ENCODE measurements at regions not wholly inside any gene's neighbourhood (a gene's known extent, or its start where the extent isn't known, plus 50 kb on each side); places are given as distances from the start of the nearest gene placed in this dataset.

DNA sequence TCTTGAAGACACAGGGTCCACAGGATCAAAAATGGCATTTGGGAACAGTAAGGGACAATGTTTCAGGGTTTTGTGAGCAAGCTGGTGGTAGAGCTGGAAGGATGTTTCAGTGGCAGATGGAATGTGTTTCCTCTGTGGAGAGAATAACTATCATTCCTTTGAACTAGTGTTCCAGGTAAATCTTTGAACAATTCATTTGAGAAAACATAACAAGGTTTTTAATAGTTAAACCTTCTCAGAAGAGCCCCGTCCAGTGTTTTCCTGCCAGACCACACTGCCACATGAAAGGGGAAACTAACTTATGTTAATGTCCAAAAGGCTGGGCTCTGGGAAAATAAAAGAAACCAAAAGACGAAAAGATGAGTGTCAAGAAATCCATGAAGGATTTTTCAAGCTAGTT lies 207.0 kb upstream of the ZNF462 start:
- POLR2A ChIA-PET, result no interaction called here

DNA sequence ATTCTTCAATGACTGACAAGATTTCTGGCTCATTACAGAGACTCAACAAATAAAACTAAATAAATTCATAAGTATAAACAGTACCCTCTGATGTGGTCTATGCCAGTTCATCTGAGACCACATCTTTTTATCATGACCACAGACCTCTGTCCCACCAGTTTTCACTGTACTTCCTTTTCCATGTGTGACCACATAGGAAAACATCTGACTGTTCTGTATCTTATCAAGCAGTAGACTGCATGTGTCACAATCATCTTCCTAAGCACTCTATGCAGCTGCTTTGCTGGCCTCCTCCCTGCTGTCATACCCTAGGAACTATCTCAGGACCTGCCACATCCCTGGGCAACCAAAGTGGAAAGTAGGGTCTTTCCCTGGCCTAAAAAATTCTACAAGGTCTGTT lies 205.0 kb upstream of the ZNF462 start:
- H3K9me3 Mint-ChIP-seq, result no peaks in the 10 kb centered on the region
- H3K4me3 Mint-ChIP-seq, result no peak overlapping the region
- ChIA-PET CTCF (no interaction called here), POLR2A (no interaction called here)
- no peak for DNase-seq
- H3K36me3 Mint-ChIP-seq (ENCODE audit: low read depth), result no peaks in the 10 kb centered on the region
- no peaks in the 10 kb centered on the region for H3K4me1 Mint-ChIP-seq
- H3K27ac Mint-ChIP-seq, result no peak overlapping the region
- H3K27me3 Mint-ChIP-seq, result no peaks in the 10 kb centered on the region

More for the DNA sequence above, 207.0 kb upstream of the ZNF462 start:
- Mint-ChIP-seq H3K36me3 (ENCODE audit: low read depth) (no peaks in the 10 kb centered on the region), H3K27me3 (no peaks in the 10 kb centered on the region), H3K4me3 (no peak overlapping the region), H3K4me1 (no peaks in the 10 kb centered on the region), H3K9me3 (no peaks in the 10 kb centered on the region), H3K27ac (no peak overlapping the region)
- no peak for DNase-seq
- CTCF ChIA-PET, result no interaction called here

- Mint-ChIP-seq H3K36me3 (ENCODE audit: low read depth) (no peaks in the 10 kb centered on the region), H3K9me3 (no peaks in the 10 kb centered on the region), H3K27me3 (no peaks in the 10 kb centered on the region), H3K27ac (no peak overlapping the region), H3K4me3 (no peak overlapping the region), H3K4me1 (no peaks in the 10 kb centered on the region)
- no peak for DNase-seq
- ChIA-PET CTCF (interaction anchor here (1.2 kb wide), 1 partner anchor 8 kb away, joined by 3 read pairs; no protein-coding TSS in a partner anchor), POLR2A (no interaction called here)
These were observed 194.4 kb upstream of the ZNF462 start for GRCh38 chr9:106668534-106668933.

- no peaks in the 10 kb centered on the region for H3K36me3 Mint-ChIP-seq (ENCODE audit: low read depth)
- DNase-seq, result no peak
- no peaks in the 10 kb centered on the region for H3K27me3 Mint-ChIP-seq
- CTCF ChIA-PET, result no interaction called here
- POLR2A ChIA-PET, result no interaction called here
- no peaks in the 10 kb centered on the region for H3K4me1 Mint-ChIP-seq
- H3K27ac Mint-ChIP-seq, result no peak overlapping the region
- no peaks in the 10 kb centered on the region for H3K9me3 Mint-ChIP-seq
- no peak overlapping the region for H3K4me3 Mint-ChIP-seq
These were observed 193.1 kb upstream of the ZNF462 start for GRCh38 chr9:106669835-106670234.

DNA sequence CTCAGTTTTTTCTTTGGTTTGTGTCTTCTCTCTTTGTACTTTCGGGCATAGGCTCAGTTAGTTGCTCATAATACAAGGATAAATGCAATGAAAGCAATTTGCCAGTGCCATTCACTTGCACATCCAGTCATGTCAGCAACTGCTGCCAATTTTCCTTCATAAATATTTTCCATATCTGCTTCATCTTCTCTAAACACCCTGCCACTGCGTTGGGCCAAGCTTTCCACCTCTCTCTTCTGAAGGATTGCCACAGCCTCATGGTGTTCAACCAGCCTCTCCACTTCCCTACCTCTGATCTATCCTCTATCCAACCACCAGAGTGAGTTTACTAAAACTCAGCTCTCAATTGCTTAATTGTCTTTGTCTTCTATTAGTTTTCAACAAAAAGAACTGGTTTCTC lies 192.5 kb upstream of the ZNF462 start:
- no peaks in the 10 kb centered on the region for H3K36me3 Mint-ChIP-seq (ENCODE audit: low read depth)
- H3K27ac Mint-ChIP-seq, result no peak overlapping the region
- DNase-seq, result no peak
- no peaks in the 10 kb centered on the region for H3K9me3 Mint-ChIP-seq
- H3K27me3 Mint-ChIP-seq, result no peaks in the 10 kb centered on the region
- no peak overlapping the region for H3K4me3 Mint-ChIP-seq
- POLR2A ChIA-PET, result no interaction called here
- H3K4me1 Mint-ChIP-seq, result no peaks in the 10 kb centered on the region
- CTCF ChIA-PET, result no interaction called here

DNA sequence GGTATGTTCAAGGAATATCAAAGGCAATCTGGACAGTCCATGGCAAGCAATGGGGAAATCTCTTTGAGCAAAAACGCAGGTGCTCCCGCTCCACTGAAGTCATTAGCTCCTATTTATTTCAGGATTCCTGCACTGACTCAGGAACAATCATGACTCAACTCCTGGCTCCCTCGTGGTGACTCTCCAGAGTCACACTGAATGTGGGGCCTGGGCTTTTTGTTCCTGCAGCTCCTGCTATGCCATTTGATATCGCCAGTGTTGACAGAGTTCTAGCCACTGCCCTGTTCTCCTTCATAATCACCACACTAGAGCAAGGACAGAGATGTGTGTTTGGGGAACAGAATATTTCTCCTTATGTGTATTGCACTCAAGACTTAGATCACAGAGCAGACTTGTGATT lies 187.2 kb upstream of the ZNF462 start:
- H3K4me3 Mint-ChIP-seq, result no peak overlapping the region
- H3K27me3 Mint-ChIP-seq, result no peaks in the 10 kb centered on the region
- H3K36me3 Mint-ChIP-seq (ENCODE audit: low read depth), result no peaks in the 10 kb centered on the region
- ChIA-PET POLR2A (no interaction called here), CTCF (no interaction called here)
- H3K9me3 Mint-ChIP-seq, result no peaks in the 10 kb centered on the region
- H3K4me1 Mint-ChIP-seq, result no peaks in the 10 kb centered on the region
- H3K27ac Mint-ChIP-seq, result no peak overlapping the region
- DNase-seq, result no peak

DNA sequence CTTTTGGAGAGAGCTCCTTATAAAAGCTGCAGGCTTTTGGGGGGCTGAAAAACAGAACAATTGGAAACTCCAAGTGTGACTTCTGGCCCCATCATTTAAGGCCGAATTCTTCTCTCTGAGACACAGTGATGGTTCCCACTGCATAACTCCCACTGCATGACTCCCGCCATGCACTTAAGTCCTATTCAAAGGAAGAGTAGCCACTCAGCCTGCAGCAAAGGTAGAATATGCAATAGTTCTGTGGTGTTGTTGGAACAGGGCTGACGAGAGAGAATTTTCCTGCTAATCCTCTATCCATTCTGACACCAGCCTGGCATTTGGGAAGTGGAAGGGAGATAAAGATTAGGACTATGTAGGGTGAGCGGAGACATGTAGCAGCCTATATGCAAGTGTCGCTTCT lies 185.6 kb upstream of the ZNF462 start:
- H3K4me3 Mint-ChIP-seq, result no peak overlapping the region
- no peaks in the 10 kb centered on the region for H3K4me1 Mint-ChIP-seq
- no peaks in the 10 kb centered on the region for H3K27me3 Mint-ChIP-seq
- H3K27ac Mint-ChIP-seq, result no peak overlapping the region
- DNase-seq, result no peak
- H3K9me3 Mint-ChIP-seq, result no peaks in the 10 kb centered on the region
- no peaks in the 10 kb centered on the region for H3K36me3 Mint-ChIP-seq (ENCODE audit: low read depth)
- POLR2A ChIA-PET, result no interaction called here
- CTCF ChIA-PET, result interaction anchor here (1.3 kb wide), 1 partner anchor 9 kb away, joined by 3 read pairs; no protein-coding TSS in a partner anchor

GRCh38 chr9:106677830-106678229 lies 185.1 kb upstream of the ZNF462 start:
- Mint-ChIP-seq H3K27me3 (no peaks in the 10 kb centered on the region), H3K4me3 (no peak overlapping the region), H3K9me3 (no peaks in the 10 kb centered on the region), H3K27ac (no peak overlapping the region), H3K36me3 (ENCODE audit: low read depth) (no peaks in the 10 kb centered on the region), H3K4me1 (no peaks in the 10 kb centered on the region)
- POLR2A ChIA-PET, result no interaction called here
- CTCF ChIA-PET, result no interaction called here
- no peak for DNase-seq

DNA sequence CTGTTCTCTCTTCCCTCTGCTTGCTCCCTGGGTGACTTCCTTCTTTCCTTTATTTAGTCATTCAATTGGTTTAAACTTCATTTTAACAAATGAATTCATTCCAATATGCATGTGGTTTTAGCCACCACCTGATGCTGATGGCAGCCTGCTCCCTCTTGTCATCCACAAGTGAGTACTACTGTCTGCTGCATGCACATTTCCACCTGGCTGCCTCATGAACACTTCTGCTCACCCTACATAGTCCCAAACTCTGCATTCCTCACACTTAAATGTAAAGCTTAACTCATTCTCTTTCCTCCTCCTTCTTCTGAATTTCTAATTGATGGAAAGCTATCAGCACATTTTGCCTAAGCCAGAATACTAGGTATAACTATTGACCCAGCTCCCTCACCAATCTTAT lies 184.7 kb upstream of the ZNF462 start:
- Mint-ChIP-seq H3K36me3 (ENCODE audit: low read depth) (no peaks in the 10 kb centered on the region), H3K4me3 (no peak overlapping the region), H3K9me3 (no peaks in the 10 kb centered on the region), H3K4me1 (no peaks in the 10 kb centered on the region), H3K27me3 (no peaks in the 10 kb centered on the region), H3K27ac (no peak overlapping the region)
- ChIA-PET POLR2A (no interaction called here), CTCF (no interaction called here)
- no peak for DNase-seq

DNA sequence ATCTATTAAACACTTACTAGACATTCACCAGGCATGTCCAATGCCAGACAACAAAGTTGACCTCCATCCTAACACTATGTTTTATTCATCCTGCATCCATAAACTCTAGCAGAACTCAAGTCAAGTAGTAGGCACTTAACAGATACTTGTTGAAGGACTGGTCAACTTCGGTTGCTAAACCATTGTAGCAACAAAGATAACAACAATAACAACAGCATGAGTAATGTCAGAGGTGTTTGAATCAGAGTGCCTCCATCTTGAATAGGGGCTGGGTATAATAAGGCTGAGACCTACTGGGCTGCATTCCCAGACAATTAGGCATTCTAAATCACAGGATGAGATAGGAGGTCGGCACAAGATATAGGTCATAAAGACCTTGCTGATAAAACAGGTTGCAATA lies 180.5 kb upstream of the ZNF462 start:
- POLR2A ChIA-PET, result no interaction called here
- H3K27me3 Mint-ChIP-seq, result no peaks in the 10 kb centered on the region
- H3K27ac Mint-ChIP-seq, result no peak overlapping the region
- no peak for DNase-seq
- no peaks in the 10 kb centered on the region for H3K36me3 Mint-ChIP-seq (ENCODE audit: low read depth)
- H3K4me3 Mint-ChIP-seq, result no peak overlapping the region
- no peaks in the 10 kb centered on the region for H3K9me3 Mint-ChIP-seq
- H3K4me1 Mint-ChIP-seq, result no peaks in the 10 kb centered on the region
- CTCF ChIA-PET, result no interaction called here

DNA sequence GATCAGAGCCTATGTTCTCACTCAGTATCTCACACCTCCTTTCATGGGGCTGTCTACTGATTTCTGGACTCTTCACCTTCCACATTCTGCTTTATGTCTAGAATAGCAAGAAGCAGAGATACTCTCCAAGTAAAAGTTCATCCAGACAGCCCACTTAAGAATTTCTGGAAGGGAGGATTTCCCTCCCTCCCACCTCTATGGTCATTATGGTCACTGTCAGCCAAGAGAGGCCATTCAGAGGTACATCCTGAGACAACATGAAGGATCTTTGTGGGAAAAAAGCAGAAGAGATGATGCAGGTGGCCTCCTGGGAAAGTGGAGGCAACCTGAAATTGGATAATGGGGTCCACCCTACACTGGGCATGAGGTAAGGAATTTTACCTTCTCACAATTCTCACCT lies 179.5 kb upstream of the ZNF462 start:
- H3K9me3 Mint-ChIP-seq, result no peaks in the 10 kb centered on the region
- ChIA-PET CTCF (no interaction called here), POLR2A (no interaction called here)
- H3K27ac Mint-ChIP-seq, result no peak overlapping the region
- no peak overlapping the region for H3K4me3 Mint-ChIP-seq
- no peaks in the 10 kb centered on the region for H3K36me3 Mint-ChIP-seq (ENCODE audit: low read depth)
- no peaks in the 10 kb centered on the region for H3K4me1 Mint-ChIP-seq
- H3K27me3 Mint-ChIP-seq, result no peaks in the 10 kb centered on the region
- no peak for DNase-seq

GRCh38 chr9:106684940-106685695 lies 177.8 kb upstream of the ZNF462 start:
- no peaks in the 10 kb centered on the region for H3K9me3 Mint-ChIP-seq
- ChIA-PET POLR2A (no interaction called here), CTCF (no interaction called here)
- no peak overlapping the region for H3K4me3 Mint-ChIP-seq
- no peaks in the 10 kb centered on the region for H3K4me1 Mint-ChIP-seq
- no peak overlapping the region for H3K27ac Mint-ChIP-seq
- no peaks in the 10 kb centered on the region for H3K27me3 Mint-ChIP-seq
- DNase-seq, result no peak
- H3K36me3 Mint-ChIP-seq (ENCODE audit: low read depth), result no peaks in the 10 kb centered on the region

- CTCF ChIA-PET, result no interaction called here
- Mint-ChIP-seq H3K4me3 (no peak overlapping the region), H3K27ac (no peak overlapping the region), H3K36me3 (ENCODE audit: low read depth) (no peaks in the 10 kb centered on the region), H3K4me1 (no peaks in the 10 kb centered on the region), H3K9me3 (no peaks in the 10 kb centered on the region), H3K27me3 (no peaks in the 10 kb centered on the region)
- POLR2A ChIA-PET, result no interaction called here
- DNase-seq, result no peak
These were observed 173.9 kb upstream of the ZNF462 start for GRCh38 chr9:106689089-106689488.

DNA sequence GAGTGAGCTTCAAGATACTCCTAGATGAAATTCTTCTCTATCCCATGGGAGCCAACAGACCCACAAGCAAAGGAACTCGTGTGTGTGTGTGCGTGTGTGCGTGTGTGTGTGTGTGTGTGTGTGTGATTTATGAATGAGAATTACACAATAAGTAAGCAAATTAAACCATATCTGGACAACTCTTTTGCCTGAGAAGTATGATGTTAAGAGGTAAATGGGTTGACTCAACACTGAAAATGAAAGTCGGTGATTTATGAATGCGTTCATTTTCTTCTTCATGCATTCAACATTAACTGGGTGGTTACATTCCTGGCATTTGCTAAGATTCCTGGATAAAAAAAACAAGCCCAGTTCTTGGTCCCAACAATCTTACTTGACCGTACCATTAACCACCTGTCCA lies 171.3 kb upstream of the ZNF462 start:
- Mint-ChIP-seq H3K36me3 (ENCODE audit: low read depth) (no peaks in the 10 kb centered on the region), H3K4me3 (no peak overlapping the region), H3K4me1 (no peaks in the 10 kb centered on the region), H3K27me3 (no peaks in the 10 kb centered on the region), H3K27ac (no peak overlapping the region), H3K9me3 (no peaks in the 10 kb centered on the region)
- no peak for DNase-seq
- ChIA-PET POLR2A (no interaction called here), CTCF (no interaction called here)

All from activated CD4-positive, alpha-beta T cell treated with anti-CD3 and anti-CD28 coated beads, Interleukin-2, amount 10 ng/mL, durations not matched to agents 7 days and 5 days (primary cell).